Pulmonary artery endothelial cell (primary cell): ENCODE measurements at regions not wholly inside any gene's neighbourhood (a gene's known extent, or its start where the extent isn't known, plus 50 kb on each side); places are given as distances from the start of the nearest gene placed in this dataset.
A peak's percentile ranks its signal among the peaks of the same experiment; 100 is the strongest.

Experiments used
- DNase-seq: peaks from one replicate; pipeline ENCODE4 v3.0.0-alpha.2; 2011; ENCODE audit warnings: low read depth, low spot score

DNA sequence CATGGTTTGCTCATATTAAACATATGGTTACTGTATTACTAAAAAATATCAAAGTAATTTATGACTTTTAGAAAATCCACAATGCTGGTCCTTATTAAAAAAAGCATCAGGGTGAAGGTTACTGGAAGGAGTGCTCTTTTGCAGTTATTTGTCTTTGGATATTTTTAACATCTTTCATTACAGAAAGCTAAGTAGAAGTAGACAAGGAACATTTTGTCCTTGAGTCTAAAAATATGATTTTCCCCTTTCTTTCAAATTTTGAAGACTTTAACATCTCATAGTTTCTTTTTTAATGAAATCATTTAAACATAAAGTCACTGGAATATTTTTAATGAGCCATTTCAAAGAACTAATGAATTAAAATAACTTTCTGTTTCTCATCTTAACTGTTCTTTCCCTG lies 110.1 kb upstream of the TNS3 start:
- DNase-seq = no peak

DNA sequence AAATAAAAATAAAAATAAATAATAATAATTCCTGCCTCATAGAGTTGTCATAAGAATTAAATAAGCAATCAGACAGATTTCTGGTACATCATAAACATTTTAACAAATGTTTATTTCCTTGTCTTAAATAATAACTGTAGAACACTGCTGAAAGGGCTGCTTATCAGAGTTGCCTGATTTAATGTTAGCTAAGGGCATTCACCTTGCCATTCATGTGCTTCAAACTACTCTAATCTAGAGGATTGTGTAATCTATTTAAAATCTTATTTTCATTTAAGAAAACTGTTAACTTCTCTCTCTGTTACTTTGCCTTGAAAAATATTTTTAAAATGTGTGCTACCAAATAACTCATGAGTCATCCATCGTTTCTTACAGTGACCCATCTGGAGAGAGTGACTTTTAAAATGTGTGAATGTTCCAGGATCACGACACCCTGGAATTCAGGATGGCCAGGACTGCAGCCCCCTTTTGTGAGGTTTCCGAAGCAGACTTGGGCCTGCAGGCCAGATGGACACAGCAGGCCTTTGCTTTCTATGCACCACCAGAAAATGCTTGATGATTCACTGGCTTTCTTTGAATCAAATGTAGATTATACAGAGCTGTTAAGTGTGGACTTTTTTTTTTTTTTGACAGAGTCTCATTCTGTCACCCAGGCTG lies 109.1 kb upstream of the TNS3 start:
- no peak for DNase-seq

DNA sequence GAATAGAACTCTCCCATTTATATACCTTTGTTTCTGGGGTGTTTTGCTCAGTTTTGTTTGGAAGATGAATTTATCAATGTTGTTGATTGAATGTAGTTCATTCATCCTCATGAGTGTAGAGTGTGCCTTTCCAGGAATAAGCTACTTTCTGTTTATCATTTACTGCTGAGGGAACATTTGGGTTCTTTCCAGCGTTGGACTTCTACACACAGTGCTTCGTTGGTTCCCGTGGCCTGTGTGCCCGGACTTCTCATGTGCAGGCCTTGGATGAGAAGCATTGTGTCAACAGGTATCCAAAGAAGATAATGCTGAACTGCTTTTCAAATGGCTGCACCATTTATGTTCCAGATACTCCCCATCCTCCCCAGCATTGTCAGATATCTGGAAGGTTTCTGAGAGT lies 107.6 kb upstream of the TNS3 start:
- DNase-seq = no peak

DNA sequence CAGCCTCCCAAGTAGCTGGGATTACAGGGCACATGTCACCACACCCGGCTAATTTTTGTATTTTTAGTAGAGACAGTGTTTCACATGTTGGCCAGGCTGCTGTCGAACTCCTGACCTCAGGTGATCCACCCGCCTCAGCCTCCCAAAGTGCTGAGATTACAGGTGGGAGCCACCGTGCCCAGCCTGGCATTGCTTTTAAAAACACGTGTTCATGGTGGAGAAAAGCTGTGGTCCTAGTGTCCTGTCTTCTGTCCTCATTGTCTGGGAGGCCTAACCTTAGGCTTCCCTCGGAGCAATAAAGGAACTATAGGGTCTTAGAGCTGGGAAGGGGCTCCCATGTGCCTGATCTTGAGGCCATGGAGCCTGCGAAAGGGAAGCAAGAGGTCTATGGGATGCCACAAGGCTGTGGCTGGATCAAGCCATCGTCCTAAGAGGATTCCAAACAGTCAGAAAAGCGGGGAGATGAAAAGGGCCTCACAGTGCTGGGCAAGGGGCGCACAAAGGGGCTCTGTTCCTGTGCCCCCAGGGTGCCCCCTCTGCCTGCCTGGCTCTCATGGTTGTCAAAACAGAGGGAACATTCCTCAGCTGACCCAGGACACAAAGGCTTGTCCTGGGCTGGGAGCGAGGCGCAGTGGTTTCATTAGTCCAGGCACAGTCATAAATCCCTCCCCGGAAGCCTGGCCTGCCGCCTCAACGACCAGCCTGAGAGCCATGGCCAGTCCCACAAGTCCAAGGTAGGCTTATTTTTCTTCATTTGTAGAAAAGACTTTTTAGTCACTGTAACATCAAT lies 106.6 kb upstream of the TNS3 start:
- DNase-seq = no peak

DNA sequence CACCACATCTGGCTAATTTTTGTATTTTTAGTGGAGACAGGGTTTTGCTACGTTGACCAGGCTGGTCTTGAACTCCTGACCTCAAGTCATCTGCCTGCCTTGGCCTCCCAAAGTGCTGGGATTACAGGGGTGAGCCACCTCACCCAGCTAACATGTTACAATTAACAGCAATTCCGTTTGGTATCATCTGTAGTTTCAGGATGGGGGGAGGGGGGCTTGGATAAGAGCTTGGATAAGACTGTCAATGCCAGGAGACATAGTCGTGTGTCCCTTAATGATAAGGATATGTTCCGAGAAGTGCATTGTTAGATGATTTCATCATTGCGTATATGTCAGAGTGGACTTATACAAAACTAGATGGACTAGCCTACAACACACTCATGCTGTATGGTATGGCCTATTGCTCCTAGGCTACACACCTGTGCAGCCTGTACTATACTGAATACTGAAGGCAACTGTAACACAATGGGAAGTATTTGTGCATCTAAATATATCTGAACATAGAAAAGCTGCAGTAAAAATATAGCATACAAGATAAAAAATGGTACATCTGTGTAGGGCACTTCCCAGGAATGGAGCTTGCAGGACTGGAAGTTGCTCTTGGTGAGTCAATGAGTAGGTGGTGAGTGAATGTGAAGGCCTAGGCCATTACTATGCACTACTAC lies 103.9 kb upstream of the TNS3 start:
- no peak for DNase-seq

DNA sequence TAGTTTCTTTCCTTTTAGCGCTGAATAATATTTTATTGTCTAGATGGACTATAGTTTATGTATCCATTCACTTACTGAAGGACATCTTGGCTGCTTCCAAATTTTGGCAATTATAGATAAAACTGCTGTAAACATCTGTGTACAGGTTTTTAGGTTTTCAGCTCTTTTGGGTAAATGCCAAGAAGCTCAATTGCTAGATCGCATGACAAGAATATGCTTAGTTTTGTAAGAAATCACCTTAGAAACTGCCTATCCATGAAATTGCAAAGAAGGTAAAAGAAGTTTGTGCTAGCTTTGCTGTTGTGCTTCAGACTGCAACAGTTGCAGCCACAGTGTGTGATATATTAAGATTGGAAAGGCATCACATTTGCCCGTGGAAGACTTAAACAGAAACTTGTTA lies 103.2 kb upstream of the TNS3 start:
- DNase-seq = no peak

DNA sequence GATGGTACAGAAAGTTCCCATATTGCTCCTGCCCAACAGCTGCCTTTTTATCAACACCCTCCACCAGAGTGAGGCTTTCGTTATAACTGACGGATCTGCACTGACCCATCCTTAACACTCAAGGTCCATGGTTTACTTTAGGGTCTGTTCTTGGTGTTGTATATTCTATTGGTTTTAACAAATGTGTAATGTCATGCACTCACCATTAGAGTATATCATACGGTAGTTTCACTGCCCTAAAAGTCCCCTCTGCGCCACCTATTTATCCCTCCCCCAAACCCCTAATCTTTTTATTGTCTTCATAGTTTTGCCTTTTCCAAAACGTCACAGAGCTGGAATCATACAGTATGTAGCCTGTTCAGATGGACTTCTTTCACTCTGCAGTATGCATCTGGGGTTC lies 102.8 kb upstream of the TNS3 start:
- no peak for DNase-seq

DNA sequence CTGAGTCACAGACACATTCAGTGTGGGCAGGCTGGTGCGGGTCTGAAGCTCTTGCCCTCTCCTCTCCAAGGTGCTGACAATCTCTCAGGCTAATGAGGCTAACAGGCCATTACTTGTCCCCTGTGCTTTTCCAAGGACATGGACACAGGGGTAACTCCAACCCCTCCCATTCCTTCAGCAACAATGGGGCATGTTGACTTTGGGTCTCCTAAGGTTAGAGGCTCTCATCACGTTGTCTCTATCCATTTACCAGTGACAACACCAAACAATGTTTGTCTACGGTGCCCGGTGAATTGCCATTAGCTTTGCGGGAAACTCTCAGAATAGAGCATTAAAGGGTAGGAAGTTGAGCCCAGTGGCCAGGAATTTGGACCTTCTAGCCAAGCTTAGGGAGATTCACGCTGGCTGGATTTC lies 101.6 kb upstream of the TNS3 start:
- DNase-seq = no peak

DNA sequence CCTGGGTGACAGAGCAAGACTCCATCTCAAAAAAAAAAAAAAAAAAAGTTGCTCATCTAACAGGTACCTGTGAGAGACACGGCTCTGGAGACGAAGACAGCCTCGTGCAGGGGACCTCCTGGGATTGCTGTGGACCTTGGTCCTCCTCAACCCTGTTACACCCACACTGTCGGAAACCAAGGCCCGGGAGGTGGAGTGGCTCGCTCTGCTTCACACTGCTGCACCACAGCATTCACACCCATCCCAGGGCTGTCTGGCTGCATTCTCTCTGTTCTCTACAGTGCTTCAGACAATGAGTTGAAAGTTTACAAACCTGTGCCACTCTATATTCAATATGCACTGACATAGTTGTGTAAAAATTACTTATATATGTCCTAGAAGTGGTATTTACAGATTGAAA lies 101.0 kb upstream of the TNS3 start:
- DNase-seq = no peak

DNA sequence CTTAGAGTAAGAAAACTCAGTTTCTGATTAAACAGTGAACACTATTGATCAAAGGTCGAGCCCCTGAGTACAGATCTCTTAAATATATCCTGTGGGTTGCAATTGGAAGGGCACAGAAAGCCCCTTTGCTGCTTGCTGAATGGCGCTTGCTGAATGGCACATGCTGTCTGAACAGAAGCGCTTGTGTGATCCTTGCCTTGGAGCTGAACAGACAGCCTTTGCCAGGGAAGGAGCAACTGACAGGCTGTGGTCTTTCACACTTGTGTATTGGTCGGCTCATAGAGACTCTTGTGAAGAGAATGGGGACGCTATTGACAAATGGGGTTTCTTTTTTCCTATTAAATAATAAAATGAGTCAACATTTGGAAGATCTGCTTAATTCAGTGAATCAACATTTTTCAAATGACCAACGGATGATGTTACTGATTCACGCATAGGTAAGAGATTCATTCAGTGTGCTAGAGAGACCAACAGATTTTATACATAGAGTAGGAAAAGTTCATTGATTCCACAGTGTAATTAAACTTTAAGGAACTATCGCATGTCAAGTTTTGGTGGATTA lies 99.4 kb upstream of the TNS3 start:
- DNase-seq = no peak

DNA sequence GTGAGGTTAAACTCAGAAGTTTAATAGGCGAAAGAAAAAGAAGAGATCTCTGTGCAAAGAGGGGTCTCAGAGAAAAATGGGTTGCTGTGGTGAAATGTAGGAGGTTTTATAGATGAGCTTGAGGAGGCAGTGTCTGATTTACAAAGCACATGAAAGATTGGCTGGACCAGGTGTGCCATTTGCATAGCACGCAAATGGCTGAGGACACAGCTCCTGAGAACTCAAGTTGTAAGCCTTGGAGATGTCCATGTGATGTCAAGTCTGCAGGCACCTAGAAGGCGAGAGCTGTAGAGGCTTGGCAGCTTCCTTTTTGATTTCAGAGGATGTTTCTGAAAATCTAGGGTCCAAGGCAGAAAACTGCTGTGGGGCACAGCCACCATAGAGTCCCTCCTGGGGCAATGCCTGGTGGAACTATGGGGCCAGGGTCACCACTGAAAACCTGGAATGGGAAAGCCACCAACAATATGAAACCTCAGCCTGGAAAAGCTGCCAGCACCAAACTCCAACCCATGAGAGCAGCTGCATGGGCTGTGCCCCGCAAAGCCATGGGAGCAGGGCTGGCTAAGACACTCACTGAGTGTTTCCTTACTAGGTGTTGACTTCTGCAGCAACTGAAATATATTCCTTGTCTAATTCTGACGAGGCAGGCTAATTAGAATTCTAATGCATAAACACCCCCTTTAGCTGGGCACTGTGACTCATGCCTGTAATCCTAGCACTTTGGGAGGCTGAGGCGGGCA lies 96.9 kb upstream of the TNS3 start:
- no peak for DNase-seq

DNA sequence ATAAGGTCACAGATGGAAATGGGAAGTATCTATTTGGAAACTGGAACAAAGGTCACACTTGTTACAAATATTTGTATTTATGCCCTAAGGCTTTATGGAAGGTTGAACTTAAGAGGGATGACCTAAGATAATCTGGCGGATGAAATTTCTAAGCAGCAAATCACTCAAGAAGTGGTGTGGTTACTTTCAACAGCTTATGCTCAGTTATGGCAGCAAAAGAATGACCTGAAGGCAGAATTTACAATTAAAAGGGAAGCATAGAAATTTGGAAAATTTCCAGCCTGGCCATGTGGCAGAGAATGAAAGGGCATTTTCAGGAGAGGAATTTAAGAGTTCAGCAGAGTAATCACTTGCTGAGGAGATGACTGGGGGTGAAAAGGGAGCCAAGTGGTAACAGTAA lies 95.8 kb upstream of the TNS3 start:
- DNase-seq = no peak

DNA sequence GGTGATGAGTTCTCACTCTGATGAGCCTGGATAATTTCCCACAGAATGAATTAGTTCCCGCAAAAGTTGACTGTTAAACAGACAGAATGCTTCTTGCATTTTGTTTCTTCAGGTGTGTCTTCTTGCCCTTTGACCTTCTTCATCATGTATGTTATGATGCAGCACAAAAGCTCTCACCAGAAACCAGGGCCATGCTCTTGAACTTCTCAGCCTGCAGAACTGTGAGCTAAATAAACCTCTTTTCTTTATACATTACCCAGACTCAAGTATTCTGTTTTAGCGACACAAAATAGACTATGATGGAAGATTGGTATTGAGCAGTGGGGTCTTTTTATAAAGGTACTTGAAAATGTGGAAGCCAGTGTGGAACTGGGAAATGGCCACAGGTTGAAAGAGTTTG lies 95.2 kb upstream of the TNS3 start:
- DNase-seq = no peak

DNA sequence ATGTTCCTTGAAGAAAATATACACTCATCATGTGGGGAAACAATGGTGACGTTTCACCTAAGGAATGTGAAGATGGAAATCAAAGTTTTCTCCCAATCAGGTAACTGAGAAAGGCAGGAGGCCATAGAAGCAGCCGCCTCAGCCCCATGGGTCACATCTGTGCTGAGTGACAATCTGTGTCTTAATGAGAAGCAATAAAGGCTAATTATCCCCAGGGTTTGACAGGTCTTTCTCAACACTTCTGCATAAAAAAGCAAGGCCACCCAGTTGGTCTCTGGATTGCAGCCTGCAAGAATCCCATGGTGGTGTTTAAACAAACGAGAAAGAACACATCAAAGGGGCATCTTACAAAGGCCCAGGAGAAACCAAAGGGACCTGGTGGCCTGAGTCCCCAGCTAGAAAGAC lies 91.1 kb upstream of the TNS3 start:
- DNase-seq = no peak

DNA sequence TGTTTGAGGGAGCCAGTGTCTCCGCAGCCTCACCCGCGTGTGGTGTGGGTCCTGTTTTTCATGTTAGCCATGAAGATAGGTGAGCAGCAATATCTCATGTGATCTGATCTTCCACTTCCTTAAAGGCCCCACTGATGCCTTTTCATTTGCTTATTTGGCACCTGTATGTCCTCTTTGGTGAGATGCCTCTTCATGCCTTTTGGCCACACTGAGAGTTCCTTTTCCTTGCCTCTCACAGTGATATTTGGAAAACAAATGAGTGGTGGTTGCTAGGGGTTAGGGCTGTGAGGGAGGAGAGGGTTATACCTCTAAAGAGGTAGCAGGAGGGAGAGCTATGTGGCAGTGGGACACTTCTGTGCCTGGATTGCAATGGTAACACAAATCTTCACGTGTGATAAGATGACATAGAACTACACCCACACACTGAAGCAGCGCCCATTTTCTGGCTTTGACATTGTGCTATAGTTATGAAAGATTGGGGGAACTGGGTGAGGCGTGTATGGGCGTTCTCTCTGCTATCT lies 90.4 kb upstream of the TNS3 start:
- DNase-seq = no peak

DNA sequence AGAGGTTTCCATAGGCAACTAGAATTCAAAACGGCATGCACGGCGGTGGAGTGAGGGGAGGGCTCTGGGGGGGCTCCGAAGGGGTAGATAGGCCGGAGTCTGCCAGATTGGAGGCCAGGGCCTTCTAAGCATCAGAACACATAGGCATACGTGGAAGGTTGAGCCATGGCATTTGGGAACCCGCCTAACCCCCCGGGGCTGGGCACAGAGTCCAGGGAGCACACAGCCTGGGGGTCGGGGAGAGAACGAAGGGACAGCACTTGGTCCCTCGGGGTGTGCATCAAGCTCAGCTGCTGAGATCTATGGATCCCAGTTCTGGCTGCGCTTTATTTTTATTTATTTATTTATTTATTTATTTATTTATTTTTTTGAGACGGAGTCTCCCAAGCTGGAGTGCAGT lies 89.4 kb upstream of the TNS3 start:
- no peak for DNase-seq

DNA sequence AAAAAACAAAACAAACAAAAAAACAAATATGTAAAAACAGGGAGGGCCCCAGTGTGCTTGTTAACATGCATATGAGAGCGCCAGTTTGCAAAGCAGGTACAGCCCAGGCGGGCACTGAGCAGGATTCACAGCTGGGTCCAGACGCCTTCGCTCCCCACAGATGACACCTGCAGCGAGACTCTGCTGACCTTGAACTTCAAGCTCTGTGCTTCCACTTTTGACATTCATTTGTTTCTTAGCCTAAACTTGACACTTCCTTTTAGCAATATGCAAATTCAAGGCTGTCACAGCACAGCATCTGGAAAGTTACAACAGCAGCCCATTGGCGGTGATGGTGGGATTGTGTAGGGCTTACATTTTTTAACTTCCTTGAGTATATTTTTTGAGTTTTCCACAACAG lies 88.8 kb upstream of the TNS3 start:
- DNase-seq = no peak

DNA sequence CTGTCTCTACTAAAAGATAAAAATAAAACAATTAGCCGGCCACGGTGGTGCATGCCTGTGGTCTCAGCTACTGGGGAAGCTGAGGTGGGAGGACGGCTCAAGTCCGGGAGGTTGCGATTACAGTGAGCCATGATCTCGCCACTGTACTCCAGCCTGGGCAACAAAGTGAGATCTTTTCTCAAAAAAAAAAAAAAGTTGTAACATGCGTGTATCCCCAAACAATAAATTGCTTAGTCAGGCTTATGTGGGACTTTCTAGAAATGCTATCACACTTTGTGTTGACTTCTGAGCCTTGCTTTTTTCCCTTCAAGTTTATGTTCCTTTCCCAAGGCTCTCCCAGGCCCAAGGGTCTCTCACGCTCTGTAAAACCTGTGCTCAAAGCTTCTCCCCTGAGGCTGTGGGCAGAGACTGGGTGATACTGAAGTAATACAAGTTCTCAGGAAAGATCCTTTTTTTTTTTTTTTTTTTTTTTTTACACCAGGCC lies 88.0 kb upstream of the TNS3 start:
- no peak for DNase-seq

DNA sequence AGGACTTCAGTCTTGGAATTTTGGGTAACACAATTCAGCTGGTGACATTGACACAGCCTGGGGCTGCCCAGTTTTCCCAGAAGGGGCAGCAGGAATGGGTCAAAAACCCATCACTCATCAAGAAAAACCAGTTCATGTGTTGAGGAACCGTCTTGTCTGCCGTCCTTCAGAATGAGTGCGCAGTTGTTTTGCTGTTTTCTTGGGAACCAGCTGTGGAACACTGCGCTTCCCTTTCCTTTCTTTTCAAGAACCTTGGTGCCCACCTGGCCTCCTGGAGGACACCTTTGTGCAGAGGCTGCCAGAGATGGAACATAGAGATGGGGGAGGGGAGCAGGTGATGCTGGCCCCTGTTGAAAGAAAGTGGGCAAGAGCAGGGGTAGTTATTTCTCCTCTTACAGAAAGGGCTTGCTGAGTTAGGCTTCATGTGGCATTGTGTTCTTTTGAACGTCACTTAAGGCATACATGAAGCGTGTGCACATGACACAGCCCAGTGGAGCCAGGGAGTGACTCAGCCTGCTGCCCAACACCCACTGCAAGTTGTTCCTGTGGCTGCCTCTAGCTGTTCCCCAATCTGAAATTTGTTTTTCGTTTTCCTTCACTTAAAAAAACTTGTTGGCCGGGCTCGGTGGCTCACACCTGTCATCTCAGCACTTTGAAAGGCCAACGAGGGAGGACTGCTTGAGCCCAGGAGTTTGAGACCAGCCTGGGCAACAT lies 87.4 kb upstream of the TNS3 start:
- peak; percentile 5 for DNase-seq

DNA sequence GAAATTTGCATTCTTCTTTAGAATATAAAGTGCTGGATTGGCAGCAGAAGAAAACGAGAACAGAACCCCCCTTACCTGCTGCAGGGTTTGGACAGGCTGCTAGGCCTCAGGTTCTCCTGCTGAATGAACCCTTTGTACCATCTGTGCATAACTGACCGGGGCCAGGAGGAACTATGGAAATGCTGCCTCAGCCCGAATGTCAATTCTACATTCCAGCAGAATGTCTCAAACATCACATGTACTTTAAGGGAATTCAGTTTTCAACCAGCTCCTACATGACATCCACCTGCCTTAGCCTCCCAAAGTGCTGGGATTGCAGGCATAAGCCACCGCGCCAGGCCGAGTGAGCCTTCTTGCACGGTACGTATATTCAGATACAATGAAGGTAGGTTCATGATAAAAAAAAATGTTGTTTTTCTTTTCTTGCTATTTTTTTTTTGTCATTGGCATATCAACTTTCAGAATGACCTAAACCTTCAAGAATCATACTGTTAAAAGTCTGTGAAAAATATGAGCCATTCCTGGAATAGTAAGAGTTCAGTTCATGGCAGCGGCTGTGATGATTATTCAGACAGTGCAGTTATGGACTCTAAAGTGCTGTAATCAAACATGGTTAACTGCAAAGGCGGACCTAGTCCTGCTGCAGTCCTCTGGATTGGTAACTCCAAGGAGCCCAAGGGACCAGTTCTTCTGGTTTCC lies 84.4 kb upstream of the TNS3 start:
- DNase-seq = no peak
